ENCODE measurements at regions not wholly inside any gene's neighbourhood (a gene's known extent, or its start where the extent isn't known, plus 50 kb on each side); places are given as distances from the start of the nearest gene placed in this dataset.

DNA sequence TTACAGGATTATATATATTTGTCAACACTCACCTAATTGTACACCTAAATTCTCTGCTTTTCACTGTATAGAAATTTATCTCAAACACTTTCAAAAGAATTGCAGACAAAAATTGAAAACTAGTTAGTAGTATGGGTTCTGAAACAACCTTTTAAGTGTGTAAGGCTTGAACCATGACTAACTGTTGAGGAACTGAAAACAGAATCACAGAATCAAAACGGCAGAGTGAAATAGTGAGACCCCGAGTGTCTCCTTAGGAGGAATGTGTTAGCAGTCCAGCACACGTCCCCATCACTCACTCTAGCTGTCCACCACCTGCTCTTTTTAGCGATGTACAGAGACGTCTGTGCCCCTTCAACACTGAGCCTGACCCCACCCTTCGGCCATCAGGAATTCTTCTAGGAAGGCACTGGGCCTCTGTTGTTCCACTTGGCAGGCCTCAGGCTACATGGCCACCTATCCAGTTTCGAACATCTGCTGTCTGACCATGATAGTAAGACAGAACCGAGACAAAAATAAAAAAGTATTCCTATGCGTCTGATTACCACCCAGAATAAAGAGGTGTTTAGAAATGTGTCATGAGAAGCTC is 227.4 kb downstream of the C6orf118 start:
- TF ChIP-seq, protein P1, sequence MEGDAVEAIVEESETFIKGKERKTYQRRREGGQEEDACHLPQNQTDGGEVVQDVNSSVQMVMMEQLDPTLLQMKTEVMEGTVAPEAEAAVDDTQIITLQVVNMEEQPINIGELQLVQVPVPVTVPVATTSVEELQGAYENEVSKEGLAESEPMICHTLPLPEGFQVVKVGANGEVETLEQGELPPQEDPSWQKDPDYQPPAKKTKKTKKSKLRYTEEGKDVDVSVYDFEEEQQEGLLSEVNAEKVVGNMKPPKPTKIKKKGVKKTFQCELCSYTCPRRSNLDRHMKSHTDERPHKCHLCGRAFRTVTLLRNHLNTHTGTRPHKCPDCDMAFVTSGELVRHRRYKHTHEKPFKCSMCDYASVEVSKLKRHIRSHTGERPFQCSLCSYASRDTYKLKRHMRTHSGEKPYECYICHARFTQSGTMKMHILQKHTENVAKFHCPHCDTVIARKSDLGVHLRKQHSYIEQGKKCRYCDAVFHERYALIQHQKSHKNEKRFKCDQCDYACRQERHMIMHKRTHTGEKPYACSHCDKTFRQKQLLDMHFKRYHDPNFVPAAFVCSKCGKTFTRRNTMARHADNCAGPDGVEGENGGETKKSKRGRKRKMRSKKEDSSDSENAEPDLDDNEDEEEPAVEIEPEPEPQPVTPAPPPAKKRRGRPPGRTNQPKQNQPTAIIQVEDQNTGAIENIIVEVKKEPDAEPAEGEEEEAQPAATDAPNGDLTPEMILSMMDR (IDR thresholded peaks at IDR 0.05): no peak
- no peak for TF ChIP-seq POLR2A (IDR thresholded peaks at IDR 0.05)
